Gastroesophageal sphincter (tissue), 3 donors: ENCODE measurements at regions not wholly inside any gene's neighbourhood (a gene's known extent, or its start where the extent isn't known, plus 50 kb on each side); places are given as distances from the start of the nearest gene placed in this dataset.

Experiments
- CTCF ChIP-seq, 4 experiments: fragments of 200-600 bp in 2 of 4; fragments of 450-650 bp in 2 of 4; sonication (generic) in 1 of 4; IDR thresholded peaks; one replicate each; pipeline ENCODE4 v1.5.1; 2017 to 2019; ENCODE audit warnings: antibody characterized with exemption in 4 of 4, mild to moderate bottlenecking in 2 of 4, moderate library complexity in 2 of 4
- EP300 ChIP-seq: sonication (generic); formaldehyde crosslinking; IDR thresholded peaks from one replicate; pipeline ENCODE4 v1.6.1; 2017; ENCODE audit warnings: antibody characterized with exemption, mild to moderate bottlenecking
- POLR2A ChIP-seq, 2 donors: fragments of 450-650 bp; IDR thresholded peaks; one replicate each; pipeline ENCODE4 v1.6.1; 2017; ENCODE audit warnings: antibody characterized with exemption in 2 of 2, mild to moderate bottlenecking in 2 of 2, moderate library complexity in 1 of 2
- POLR2AphosphoS5 ChIP-seq: sonication (generic); formaldehyde crosslinking; IDR thresholded peaks from one replicate; pipeline ENCODE4 v1.6.1; 2017; ENCODE audit warnings: antibody characterized with exemption

GRCh38 chr10:112000466-112000865, 183.1 kb downstream of the GPAM start:
- TF ChIP-seq CTCF (IDR thresholded peaks at IDR 0.05) (no peak), EP300 (no peak), POLR2A (IDR thresholded peaks at IDR 0.05) (no peak), POLR2AphosphoS5 (peak; percentile 29)
